HepG2 (cell line): ENCODE measurements at regions not wholly inside any gene's neighbourhood (a gene's known extent, or its start where the extent isn't known, plus 50 kb on each side); places are given as distances from the start of the nearest gene placed in this dataset.

ENCODE experiments used
- ATAC-seq: fragments of 200-7000 bp; cut with Tn5 transposase; 3 replicates; pipeline ENCODE4 v1.9.1; 2020; ENCODE audit warnings: mild to moderate bottlenecking, moderate library complexity
- BruUV-seq: library from RNA; stranded (reverse); fragments of 400-500 nt; replicated peaks from 2 replicates; lab custom pipeline; 2021; lab: Mats Ljungman, UMichigan
- CTCF ChIA-PET: fragments of 300-600 bp; formaldehyde crosslinking; extraction: SDS; loops from one replicate; lab custom pipeline; 2021; ENCODE audit warnings: low total read pairs, inconsistent platforms, low intra/inter-chr PET ratio; lab: Yijun Ruan, JAX
- POLR2A ChIA-PET: fragments of 350-600 bp; sonication (Branson Sonifier 250); formaldehyde crosslinking; loops from one replicate; lab custom pipeline; 2020; ENCODE audit warnings: antibody characterized with exemption, inconsistent platforms; lab: Yijun Ruan, JAX
- DNase-seq: peaks from one replicate; pipeline ENCODE4 v3.0.0-alpha.2; 2015; ENCODE audit warnings: low spot score
- FAIRE-seq: peaks from 3 replicates; lab custom pipeline; 2011; peaks lifted over from hg19 to GRCh38; lab: Jason Lieb, UNC
- H2AFZ ChIP-seq: one replicate; pipeline ENCODE4 v1.6.1; 2011; ENCODE audit warnings: low read length, inconsistent platforms
- H3K27ac ChIP-seq: fragments of 300-600 bp; 3 replicates; pipeline ENCODE4 v1.8.0; 2011; ENCODE audit warnings: mixed run types, mild to moderate bottlenecking, mixed read lengths, low read length, inconsistent platforms; ENCODE audit not compliant: insufficient read depth; ENCODE audit errors: extremely low read length
- H3K27me3 ChIP-seq, 2 experiments: fragments of 200-600 bp in 1 of 2; 2 replicates in 1 of 2; 3 replicates in 1 of 2; pipeline versions ENCODE4 v1.6.0 to v1.8.0; 2011; ENCODE audit warnings: low read length in 2 of 2, mild to moderate bottlenecking in 2 of 2, moderate library complexity in 2 of 2, inconsistent platforms in 1 of 2; ENCODE audit not compliant: insufficient read depth in 2 of 2, control insufficient read depth in 1 of 2
- H3K36me3 ChIP-seq, 2 experiments: fragments of 200-600 bp in 1 of 2; replicated peaks in 1 of 2; 2 replicates in 1 of 2; 3 replicates in 1 of 2; pipeline versions ENCODE4 v1.5.1 to v1.8.0; 2011; ENCODE audit warnings: low read length in 2 of 2, inconsistent platforms in 1 of 2; ENCODE audit not compliant: insufficient read depth in 2 of 2, control insufficient read depth in 1 of 2
- H3K4me1 ChIP-seq: 2 replicates; pipeline ENCODE4 v1.5.1; 2012; ENCODE audit warnings: low read length, inconsistent platforms; ENCODE audit not compliant: insufficient read depth
- H3K4me2 ChIP-seq: 2 replicates; pipeline ENCODE4 v1.6.0; 2011; ENCODE audit warnings: low read depth, low read length, inconsistent platforms
- H3K4me3 ChIP-seq, 3 experiments: fragments of 200-600 bp in 1 of 3; sonication (generic), shearing (Covaris generic) in 1 of 3; replicated peaks in 1 of 3; 2 replicates each; pipeline ENCODE4 v1.5.1; 2011 to 2016; ENCODE audit warnings: low read length in 3 of 3, inconsistent platforms in 2 of 3, low read depth in 2 of 3, mild to moderate bottlenecking in 2 of 3, control low read depth in 1 of 3, mixed read lengths in 1 of 3; ENCODE audit not compliant: insufficient read depth in 1 of 3
- H3K79me2 ChIP-seq: one replicate; pipeline ENCODE4 v1.6.1; 2011; ENCODE audit warnings: low read length, inconsistent platforms; ENCODE audit not compliant: insufficient read depth
- H3K9ac ChIP-seq: 2 replicates; pipeline ENCODE4 v1.6.0; 2011; ENCODE audit warnings: mild to moderate bottlenecking, low read depth, low read length, inconsistent platforms; ENCODE audit not compliant: insufficient read depth
- H3K9me3 ChIP-seq: 2 replicates; pipeline ENCODE4 v1.5.1; 2012; ENCODE audit warnings: mild to moderate bottlenecking, low read length
- H4K20me1 ChIP-seq: 2 replicates; pipeline ENCODE4 v1.6.0; 2011; ENCODE audit warnings: inconsistent platforms, mild to moderate bottlenecking, low read length, moderate library complexity; ENCODE audit not compliant: insufficient read depth
- CC2D1A ChIP-seq: sonication (generic); formaldehyde crosslinking; IDR thresholded peaks from 2 replicates; pipeline ENCODE4 v1.8.1; 2023; ENCODE audit warnings: mild to moderate bottlenecking, missing genetic modification reagents
- ELF1 ChIP-seq: sonication (generic); formaldehyde crosslinking; IDR thresholded peaks from 2 replicates; pipeline ENCODE4 v1.4.0; 2020; ENCODE audit warnings: missing genetic modification reagents
- EP300 ChIP-seq, 3 experiments: sonication (generic) in 1 of 3; formaldehyde crosslinking in 1 of 3; IDR thresholded peaks; 2 replicates each; pipeline versions ENCODE4 v1.5.1 to v1.6.1; 2011 to 2020; ENCODE audit warnings: low read depth in 2 of 3, low read length in 2 of 3, borderline replicate concordance in 1 of 3, improper control_type of control experiment in 1 of 3, mild to moderate bottlenecking in 1 of 3, missing genetic modification reagents in 1 of 3, moderate library complexity in 1 of 3
- MIER2 ChIP-seq: IDR thresholded peaks from 2 replicates; pipeline ENCODE4 v1.6.1; 2016; ENCODE audit warnings: missing biosample characterization, missing genetic modification reagents
- ZBTB20 ChIP-seq: sonication (generic); formaldehyde crosslinking; IDR thresholded peaks from 2 replicates; pipeline ENCODE4 v1.8.1; 2023; ENCODE audit warnings: missing genetic modification reagents, low read depth, mild to moderate bottlenecking, borderline replicate concordance
- WGBS: methylation state at CpG from one replicate; pipeline ENCODE4 v1.1.6; 2017; ENCODE audit warnings: low lambda C conversion rate; 5-methylcytosine and 5-hydroxymethylcytosine counted together
- in situ Hi-C: cut with HindIII; loops from 2 replicates; pipeline ENCODE4 v1.10.0; 2017; ENCODE audit warnings: low pct_unique_long_range_greater_than_20kb; ENCODE audit not compliant: extremely low pct_ligation_motif_present
- intact Hi-C: fragments of 100-400 bp; cut with micrococcal nuclease; formaldehyde crosslinking; loops from one replicate; pipeline ENCODE4 v1.10.0; 2022; ENCODE audit not compliant: unreplicated experiment
- TF ChIP-seq, protein P1 (sequence below): IDR thresholded peaks from 2 replicates; pipeline ENCODE4 v1.6.1; 2016; ENCODE audit warnings: mild to moderate bottlenecking, missing biosample characterization, missing genetic modification reagents
- TF ChIP-seq, protein P2 (sequence below): sonication (generic); formaldehyde crosslinking; IDR thresholded peaks from 2 replicates; pipeline ENCODE4 v1.9.0; 2021; ENCODE audit warnings: mild to moderate bottlenecking, missing genetic modification reagents
- TF ChIP-seq, protein P3 (sequence below): sonication (generic); formaldehyde crosslinking; IDR thresholded peaks from 2 replicates; pipeline ENCODE4 v1.5.0; 2020; ENCODE audit warnings: mild to moderate bottlenecking, missing genetic modification reagents, borderline replicate concordance

DNA sequence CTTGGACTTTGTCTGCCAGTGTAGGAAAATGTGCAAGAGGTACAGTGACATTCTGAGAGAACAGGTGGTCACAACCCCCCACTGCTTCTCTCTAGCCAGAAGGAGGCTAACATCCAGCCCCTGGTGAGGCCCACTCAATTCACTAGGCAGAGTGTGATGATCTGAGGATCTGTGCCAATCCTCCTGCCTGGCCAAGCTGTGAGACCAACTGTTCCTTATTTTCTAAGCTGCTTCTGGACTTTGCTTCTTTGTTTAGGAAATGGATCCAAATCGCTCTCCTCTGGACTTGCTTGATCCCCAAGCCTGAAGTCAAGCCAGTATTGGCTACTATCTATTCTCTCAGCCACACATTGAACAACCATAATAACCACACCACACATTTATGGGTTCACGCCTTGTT lies 202.8 kb downstream of the PIK3C3 start:
- intact Hi-C loops, result no loop called here
- in situ Hi-C loops, result no loop called here
- Histone ChIP-seq H3K27me3 (no peaks in the 10 kb centered on the region), H3K9ac (no peak overlapping the region), H3K79me2 (no peaks in the 10 kb centered on the region), H2AFZ (no peak overlapping the region), H3K4me1 (peaks cover 50% of the 10 kb centered on the region), H4K20me1 (no peaks in the 10 kb centered on the region), H3K4me3 (no peak overlapping the region), H3K9me3 (no peaks in the 10 kb centered on the region), H3K36me3 (no peaks in the 10 kb centered on the region), H3K27ac (no peak overlapping the region), H3K4me2 (no peak overlapping the region)
- DNase-seq (no peak), ATAC-seq (no peak), FAIRE-seq (no peak)
- ChIA-PET POLR2A (no interaction called here), CTCF (no interaction called here)
- BruUV-seq, result no TSS peak
- WGBS, result 31% methylated on average over 2 of the region's 2 CpGs
- no peak for TF ChIP-seq ZBTB20 (CRISPR knock-in tag)
- no peak for TF ChIP-seq MIER2
- TF ChIP-seq, protein P1, sequence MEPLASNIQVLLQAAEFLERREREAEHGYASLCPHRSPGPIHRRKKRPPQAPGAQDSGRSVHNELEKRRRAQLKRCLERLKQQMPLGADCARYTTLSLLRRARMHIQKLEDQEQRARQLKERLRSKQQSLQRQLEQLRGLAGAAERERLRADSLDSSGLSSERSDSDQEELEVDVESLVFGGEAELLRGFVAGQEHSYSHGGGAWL (CRISPR knock-in tag), result no peak
- no peak for TF ChIP-seq CC2D1A (CRISPR knock-in tag)
- TF ChIP-seq EP300 (IDR thresholded peaks at IDR 0.05; ENCODE audit: low read depth in 2 of 2, low read length in 2 of 2), result no peak
- TF ChIP-seq EP300 (CRISPR knock-in tag; IDR thresholded peaks at IDR 0.05; ENCODE audit: borderline replicate concordance), result no peak
- TF ChIP-seq, protein P2, sequence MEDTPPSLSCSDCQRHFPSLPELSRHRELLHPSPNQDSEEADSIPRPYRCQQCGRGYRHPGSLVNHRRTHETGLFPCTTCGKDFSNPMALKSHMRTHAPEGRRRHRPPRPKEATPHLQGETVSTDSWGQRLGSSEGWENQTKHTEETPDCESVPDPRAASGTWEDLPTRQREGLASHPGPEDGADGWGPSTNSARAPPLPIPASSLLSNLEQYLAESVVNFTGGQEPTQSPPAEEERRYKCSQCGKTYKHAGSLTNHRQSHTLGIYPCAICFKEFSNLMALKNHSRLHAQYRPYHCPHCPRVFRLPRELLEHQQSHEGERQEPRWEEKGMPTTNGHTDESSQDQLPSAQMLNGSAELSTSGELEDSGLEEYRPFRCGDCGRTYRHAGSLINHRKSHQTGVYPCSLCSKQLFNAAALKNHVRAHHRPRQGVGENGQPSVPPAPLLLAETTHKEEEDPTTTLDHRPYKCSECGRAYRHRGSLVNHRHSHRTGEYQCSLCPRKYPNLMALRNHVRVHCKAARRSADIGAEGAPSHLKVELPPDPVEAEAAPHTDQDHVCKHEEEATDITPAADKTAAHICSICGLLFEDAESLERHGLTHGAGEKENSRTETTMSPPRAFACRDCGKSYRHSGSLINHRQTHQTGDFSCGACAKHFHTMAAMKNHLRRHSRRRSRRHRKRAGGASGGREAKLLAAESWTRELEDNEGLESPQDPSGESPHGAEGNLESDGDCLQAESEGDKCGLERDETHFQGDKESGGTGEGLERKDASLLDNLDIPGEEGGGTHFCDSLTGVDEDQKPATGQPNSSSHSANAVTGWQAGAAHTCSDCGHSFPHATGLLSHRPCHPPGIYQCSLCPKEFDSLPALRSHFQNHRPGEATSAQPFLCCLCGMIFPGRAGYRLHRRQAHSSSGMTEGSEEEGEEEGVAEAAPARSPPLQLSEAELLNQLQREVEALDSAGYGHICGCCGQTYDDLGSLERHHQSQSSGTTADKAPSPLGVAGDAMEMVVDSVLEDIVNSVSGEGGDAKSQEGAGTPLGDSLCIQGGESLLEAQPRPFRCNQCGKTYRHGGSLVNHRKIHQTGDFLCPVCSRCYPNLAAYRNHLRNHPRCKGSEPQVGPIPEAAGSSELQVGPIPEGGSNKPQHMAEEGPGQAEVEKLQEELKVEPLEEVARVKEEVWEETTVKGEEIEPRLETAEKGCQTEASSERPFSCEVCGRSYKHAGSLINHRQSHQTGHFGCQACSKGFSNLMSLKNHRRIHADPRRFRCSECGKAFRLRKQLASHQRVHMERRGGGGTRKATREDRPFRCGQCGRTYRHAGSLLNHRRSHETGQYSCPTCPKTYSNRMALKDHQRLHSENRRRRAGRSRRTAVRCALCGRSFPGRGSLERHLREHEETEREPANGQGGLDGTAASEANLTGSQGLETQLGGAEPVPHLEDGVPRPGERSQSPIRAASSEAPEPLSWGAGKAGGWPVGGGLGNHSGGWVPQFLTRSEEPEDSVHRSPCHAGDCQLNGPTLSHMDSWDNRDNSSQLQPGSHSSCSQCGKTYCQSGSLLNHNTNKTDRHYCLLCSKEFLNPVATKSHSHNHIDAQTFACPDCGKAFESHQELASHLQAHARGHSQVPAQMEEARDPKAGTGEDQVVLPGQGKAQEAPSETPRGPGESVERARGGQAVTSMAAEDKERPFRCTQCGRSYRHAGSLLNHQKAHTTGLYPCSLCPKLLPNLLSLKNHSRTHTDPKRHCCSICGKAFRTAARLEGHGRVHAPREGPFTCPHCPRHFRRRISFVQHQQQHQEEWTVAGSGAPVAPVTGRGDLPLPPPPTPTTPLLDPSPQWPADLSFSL (CRISPR knock-in tag), result no peak
- TF ChIP-seq, protein P3, sequence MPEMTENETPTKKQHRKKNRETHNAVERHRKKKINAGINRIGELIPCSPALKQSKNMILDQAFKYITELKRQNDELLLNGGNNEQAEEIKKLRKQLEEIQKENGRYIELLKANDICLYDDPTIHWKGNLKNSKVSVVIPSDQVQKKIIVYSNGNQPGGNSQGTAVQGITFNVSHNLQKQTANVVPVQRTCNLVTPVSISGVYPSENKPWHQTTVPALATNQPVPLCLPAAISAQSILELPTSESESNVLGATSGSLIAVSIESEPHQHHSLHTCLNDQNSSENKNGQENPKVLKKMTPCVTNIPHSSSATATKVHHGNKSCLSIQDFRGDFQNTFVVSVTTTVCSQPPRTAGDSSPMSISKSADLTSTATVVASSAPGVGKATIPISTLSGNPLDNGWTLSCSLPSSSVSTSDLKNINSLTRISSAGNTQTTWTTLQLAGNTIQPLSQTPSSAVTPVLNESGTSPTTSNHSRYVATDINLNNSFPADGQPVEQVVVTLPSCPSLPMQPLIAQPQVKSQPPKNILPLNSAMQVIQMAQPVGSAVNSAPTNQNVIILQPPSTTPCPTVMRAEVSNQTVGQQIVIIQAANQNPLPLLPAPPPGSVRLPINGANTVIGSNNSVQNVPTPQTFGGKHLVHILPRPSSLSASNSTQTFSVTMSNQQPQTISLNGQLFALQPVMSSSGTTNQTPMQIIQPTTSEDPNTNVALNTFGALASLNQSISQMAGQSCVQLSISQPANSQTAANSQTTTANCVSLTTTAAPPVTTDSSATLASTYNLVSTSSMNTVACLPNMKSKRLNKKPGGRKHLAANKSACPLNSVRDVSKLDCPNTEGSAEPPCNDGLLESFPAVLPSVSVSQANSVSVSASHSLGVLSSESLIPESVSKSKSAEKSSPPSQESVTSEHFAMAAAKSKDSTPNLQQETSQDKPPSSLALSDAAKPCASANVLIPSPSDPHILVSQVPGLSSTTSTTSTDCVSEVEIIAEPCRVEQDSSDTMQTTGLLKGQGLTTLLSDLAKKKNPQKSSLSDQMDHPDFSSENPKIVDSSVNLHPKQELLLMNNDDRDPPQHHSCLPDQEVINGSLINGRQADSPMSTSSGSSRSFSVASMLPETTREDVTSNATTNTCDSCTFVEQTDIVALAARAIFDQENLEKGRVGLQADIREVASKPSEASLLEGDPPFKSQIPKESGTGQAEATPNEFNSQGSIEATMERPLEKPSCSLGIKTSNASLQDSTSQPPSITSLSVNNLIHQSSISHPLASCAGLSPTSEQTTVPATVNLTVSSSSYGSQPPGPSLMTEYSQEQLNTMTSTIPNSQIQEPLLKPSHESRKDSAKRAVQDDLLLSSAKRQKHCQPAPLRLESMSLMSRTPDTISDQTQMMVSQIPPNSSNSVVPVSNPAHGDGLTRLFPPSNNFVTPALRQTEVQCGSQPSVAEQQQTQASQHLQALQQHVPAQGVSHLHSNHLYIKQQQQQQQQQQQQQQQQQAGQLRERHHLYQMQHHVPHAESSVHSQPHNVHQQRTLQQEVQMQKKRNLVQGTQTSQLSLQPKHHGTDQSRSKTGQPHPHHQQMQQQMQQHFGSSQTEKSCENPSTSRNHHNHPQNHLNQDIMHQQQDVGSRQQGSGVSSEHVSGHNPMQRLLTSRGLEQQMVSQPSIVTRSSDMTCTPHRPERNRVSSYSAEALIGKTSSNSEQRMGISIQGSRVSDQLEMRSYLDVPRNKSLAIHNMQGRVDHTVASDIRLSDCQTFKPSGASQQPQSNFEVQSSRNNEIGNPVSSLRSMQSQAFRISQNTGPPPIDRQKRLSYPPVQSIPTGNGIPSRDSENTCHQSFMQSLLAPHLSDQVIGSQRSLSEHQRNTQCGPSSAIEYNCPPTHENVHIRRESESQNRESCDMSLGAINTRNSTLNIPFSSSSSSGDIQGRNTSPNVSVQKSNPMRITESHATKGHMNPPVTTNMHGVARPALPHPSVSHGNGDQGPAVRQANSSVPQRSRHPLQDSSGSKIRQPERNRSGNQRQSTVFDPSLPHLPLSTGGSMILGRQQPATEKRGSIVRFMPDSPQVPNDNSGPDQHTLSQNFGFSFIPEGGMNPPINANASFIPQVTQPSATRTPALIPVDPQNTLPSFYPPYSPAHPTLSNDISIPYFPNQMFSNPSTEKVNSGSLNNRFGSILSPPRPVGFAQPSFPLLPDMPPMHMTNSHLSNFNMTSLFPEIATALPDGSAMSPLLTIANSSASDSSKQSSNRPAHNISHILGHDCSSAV (CRISPR knock-in tag), result no peak
- no peak for TF ChIP-seq ELF1 (CRISPR knock-in tag)
